GM12878 (cell line): ENCODE measurements at regions not wholly inside any gene's neighbourhood (a gene's known extent, or its start where the extent isn't known, plus 50 kb on each side); places are given as distances from the start of the nearest gene placed in this dataset.

Experiments
- ATAC-seq: fragments of 200-7000 bp; cut with Tn5 transposase; 3 replicates; pipeline ENCODE4 v1.9.1; 2020; ENCODE audit warnings: mild to moderate bottlenecking, moderate library complexity
- BruUV-seq: library from RNA; stranded (reverse); fragments of 400-500 nt; replicated peaks from 2 replicates; lab custom pipeline; 2021; lab: Mats Ljungman, UMichigan
- CTCF ChIA-PET: fragments of 300-600 bp; sonication (Branson Sonifier 250); formaldehyde crosslinking; extraction: SDS; loops from one replicate; lab custom pipeline; 2021; ENCODE audit warnings: inconsistent platforms; lab: Yijun Ruan, JAX
- POLR2A ChIA-PET: fragments of 350-600 bp; formaldehyde crosslinking; extraction: SDS; loops from one replicate; lab custom pipeline; 2021; ENCODE audit warnings: inconsistent platforms; lab: Charles Lee
- RAD21 ChIA-PET: fragments of 300-600 bp; sonication (Branson Sonifier 250); formaldehyde crosslinking; loops from one replicate; lab custom pipeline; 2023; ENCODE audit warnings: antibody characterized with exemption; ENCODE audit not compliant: unreplicated experiment; lab: Charles Lee
- SMC1A ChIA-PET: fragments of 300-600 bp; sonication (Branson Sonifier 250); formaldehyde crosslinking; loops from one replicate; lab custom pipeline; 2023; ENCODE audit not compliant: unreplicated experiment, uncharacterized antibody; lab: Charles Lee
- DNase-seq: peaks from one replicate; pipeline ENCODE4 v3.0.0-alpha.2; 2011; ENCODE audit warnings: low read depth, low spot score
- FAIRE-seq: peaks from 3 replicates; lab custom pipeline; 2011; peaks lifted over from hg19 to GRCh38; lab: Jason Lieb, UNC
- H2AFZ ChIP-seq: 2 replicates; pipeline ENCODE4 v1.6.0; 2011; ENCODE audit warnings: low read depth, low read length, control low read depth; ENCODE audit not compliant: control insufficient read depth
- H3K27ac ChIP-seq: 2 replicates; pipeline ENCODE4 v1.5.1; 2011; ENCODE audit warnings: control low read depth; ENCODE audit not compliant: control insufficient read depth, insufficient read depth
- H3K27me3 ChIP-seq, 2 experiments: replicated peaks in 1 of 2; 2 replicates each; pipeline versions ENCODE4 v1.6.0 to v1.6.1; 2011; ENCODE audit warnings: low read length in 1 of 2; ENCODE audit not compliant: control insufficient read depth in 2 of 2, insufficient read depth in 2 of 2
- H3K36me3 ChIP-seq, 2 experiments: 2 replicates each; pipeline ENCODE4 v1.5.1; 2011; ENCODE audit warnings: low read length in 1 of 2; ENCODE audit not compliant: control insufficient read depth in 2 of 2, insufficient read depth in 2 of 2
- H3K4me1 ChIP-seq: 2 replicates; pipeline ENCODE4 v1.6.1; 2011; ENCODE audit warnings: mild to moderate bottlenecking, low read length, moderate library complexity, mixed read lengths; ENCODE audit not compliant: control insufficient read depth, insufficient read depth
- H3K4me2 ChIP-seq: 2 replicates; pipeline ENCODE4 v1.6.0; 2011; ENCODE audit warnings: control low read depth; ENCODE audit not compliant: control insufficient read depth, insufficient read depth
- H3K4me3 ChIP-seq: fragments of 200-600 bp; sonication (generic); 2 replicates; pipeline ENCODE4 v1.5.1; 2016
- H3K79me2 ChIP-seq: 2 replicates; pipeline ENCODE4 v1.6.0; 2011; ENCODE audit warnings: low read length; ENCODE audit not compliant: control insufficient read depth, insufficient read depth
- H3K9ac ChIP-seq: 2 replicates; pipeline ENCODE4 v1.8.0; 2011; ENCODE audit warnings: low read length, control low read depth, mixed read lengths; ENCODE audit not compliant: control insufficient read depth, insufficient read depth
- H3K9me3 ChIP-seq: replicated peaks from 3 replicates; pipeline ENCODE4 v1.5.1; 2011; ENCODE audit warnings: mild to moderate bottlenecking, low read length; ENCODE audit not compliant: control insufficient read depth, insufficient read depth
- H4K20me1 ChIP-seq: 2 replicates; pipeline ENCODE4 v1.6.0; 2011; ENCODE audit not compliant: control insufficient read depth, insufficient read depth
- CHD4 ChIP-seq: fragments of 200-600 bp; sonication (generic); IDR thresholded peaks from 2 replicates; pipeline ENCODE4 v1.6.1; 2016; ENCODE audit warnings: mild to moderate bottlenecking
- IKZF2 ChIP-seq, 2 experiments: fragments of 450-650 bp; IDR thresholded peaks; 2 replicates each; pipeline ENCODE4 v1.6.1; 2017; ENCODE audit warnings: mild to moderate bottlenecking in 2 of 2, moderate library complexity in 2 of 2
- MTA2 ChIP-seq: fragments of 450-650 bp; IDR thresholded peaks from 2 replicates; pipeline ENCODE4 v1.6.1; 2016; ENCODE audit warnings: low read depth, mild to moderate bottlenecking, moderate library complexity
- MYC ChIP-seq: IDR thresholded peaks from 2 replicates; pipeline ENCODE4 v1.6.1; 2011; ENCODE audit warnings: mild to moderate bottlenecking, low read length, moderate library complexity, inconsistent platforms; ENCODE audit not compliant: insufficient read depth, insufficient replicate concordance, insufficient read length, severe bottlenecking
- NRF1 ChIP-seq: conservative IDR thresholded peaks from 2 replicates; pipeline ENCODE4 v1.6.1; 2011; ENCODE audit warnings: mild to moderate bottlenecking, low read depth, low read length, improper control_type of control experiment
- POU2F2 ChIP-seq: IDR thresholded peaks from 3 replicates; pipeline ENCODE4 v1.6.1; 2011; ENCODE audit warnings: low read depth, mild to moderate bottlenecking, low read length, borderline replicate concordance
- SIX5 ChIP-seq: IDR thresholded peaks from 2 replicates; pipeline ENCODE4 v1.6.1; 2011; ENCODE audit warnings: mild to moderate bottlenecking, low read depth, low read length, moderate library complexity; ENCODE audit not compliant: severe bottlenecking
- STAT3 ChIP-seq: IDR thresholded peaks from 2 replicates; pipeline ENCODE4 v1.6.1; 2011; ENCODE audit warnings: low read depth, low read length, improper control_type of control experiment
- ZNF622 ChIP-seq: fragments of 450-650 bp; IDR thresholded peaks from 2 replicates; pipeline ENCODE4 v1.6.1; 2017; ENCODE audit warnings: mild to moderate bottlenecking, inconsistent platforms
- ZZZ3 ChIP-seq: IDR thresholded peaks from 2 replicates; pipeline ENCODE4 v1.6.1; 2011; ENCODE audit warnings: low read depth; ENCODE audit not compliant: control insufficient read depth, insufficient read length
- WGBS: methylation state at CpG from one replicate; pipeline ENCODE4 v1.1.6; 2016; ENCODE audit warnings: low lambda C conversion rate; ENCODE audit not compliant: insufficient replicate concordance, insufficient coverage; ENCODE audit errors: missing lambda C conversion rate; 5-methylcytosine and 5-hydroxymethylcytosine counted together
- in situ Hi-C: fragments of 300-500 bp; cut with MboI; formaldehyde crosslinking; loops from 9 replicates; pipeline ENCODE4 v1.14.3; 2018; ENCODE audit warnings: mixed read lengths
- intact Hi-C: fragments of 100-400 bp; cut with micrococcal nuclease; formaldehyde crosslinking; loops from one replicate; pipeline ENCODE4 v1.14.2; 2022; ENCODE audit not compliant: unreplicated experiment
- TF ChIP-seq, protein P1 (sequence below): fragments of 450-650 bp; IDR thresholded peaks from 2 replicates; pipeline ENCODE4 v1.6.1; 2016; ENCODE audit warnings: mild to moderate bottlenecking, moderate library complexity, borderline replicate concordance
- TF ChIP-seq, protein P2 (sequence below): fragments of 450-650 bp; IDR thresholded peaks from 2 replicates; pipeline ENCODE4 v1.6.1; 2017; ENCODE audit warnings: borderline replicate concordance
- TF ChIP-seq, protein P3 (sequence below): IDR thresholded peaks from 2 replicates; pipeline ENCODE4 v1.6.1; 2012; ENCODE audit warnings: mild to moderate bottlenecking, low read depth, low read length
- TF ChIP-seq, protein P4 (sequence below): fragments of 450-650 bp; conservative IDR thresholded peaks from 2 replicates; pipeline ENCODE4 v1.6.1; 2017; ENCODE audit warnings: mild to moderate bottlenecking, moderate library complexity

DNA sequence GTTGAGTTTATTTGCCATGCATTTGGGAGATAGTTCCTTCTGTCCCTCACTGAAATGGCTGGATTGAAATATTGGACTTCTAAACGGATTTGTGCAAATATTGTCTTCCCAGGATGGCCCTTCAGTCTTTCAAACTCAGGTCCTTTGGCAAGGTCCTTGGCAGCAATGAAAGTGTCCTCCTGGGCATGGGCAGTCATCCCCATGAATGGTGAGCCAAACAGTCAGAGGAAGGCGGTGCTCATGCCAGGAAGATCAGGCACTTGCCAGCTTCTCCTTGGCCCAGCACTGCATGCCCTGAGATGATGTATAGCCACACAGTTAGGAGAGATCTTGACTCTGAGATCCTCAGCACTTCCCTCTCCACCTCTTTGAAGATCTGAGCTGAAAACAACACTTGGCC lies 221.4 kb upstream of the KLF4 start:
- Histone ChIP-seq H3K9me3 (no peaks in the 10 kb centered on the region), H3K36me3 (no peaks in the 10 kb centered on the region), H3K9ac (no peak overlapping the region), H3K27ac (no peak overlapping the region), H3K79me2 (no peaks in the 10 kb centered on the region), H3K4me3 (no peak overlapping the region), H3K4me1 (no peaks in the 10 kb centered on the region), H2AFZ (no peak overlapping the region), H4K20me1 (no peaks in the 10 kb centered on the region), H3K4me2 (no peak overlapping the region), H3K27me3 (no peaks in the 10 kb centered on the region; a peak in 1 of 4 replicates)
- intact Hi-C loops (no loop called here), in situ Hi-C loops (no loop called here)
- ChIA-PET SMC1A (interaction anchor here (0.6 to 1.8 kb wide), 7 partner anchors 9 to 76 kb away, joined by 3 to 6 read pairs (median 3); no protein-coding TSS in a partner anchor), CTCF (no interaction called here), POLR2A (no interaction called here), RAD21 (no interaction called here)
- DNase-seq (no peak), FAIRE-seq (no peak), ATAC-seq (no peak)
- no TSS peak for BruUV-seq
- WGBS, result 0% methylated on average over 2 of the region's 2 CpGs
- TF ChIP-seq IKZF2 (IDR thresholded peaks at IDR 0.05) (no peak), NRF1 (no peak), MTA2 (no peak), CHD4 (no peak), POU2F2 (no peak), SIX5 (no peak), ZZZ3 (no peak), MYC (no peak), ZNF622 (no peak), STAT3 (no peak)
- TF ChIP-seq, protein P1, sequence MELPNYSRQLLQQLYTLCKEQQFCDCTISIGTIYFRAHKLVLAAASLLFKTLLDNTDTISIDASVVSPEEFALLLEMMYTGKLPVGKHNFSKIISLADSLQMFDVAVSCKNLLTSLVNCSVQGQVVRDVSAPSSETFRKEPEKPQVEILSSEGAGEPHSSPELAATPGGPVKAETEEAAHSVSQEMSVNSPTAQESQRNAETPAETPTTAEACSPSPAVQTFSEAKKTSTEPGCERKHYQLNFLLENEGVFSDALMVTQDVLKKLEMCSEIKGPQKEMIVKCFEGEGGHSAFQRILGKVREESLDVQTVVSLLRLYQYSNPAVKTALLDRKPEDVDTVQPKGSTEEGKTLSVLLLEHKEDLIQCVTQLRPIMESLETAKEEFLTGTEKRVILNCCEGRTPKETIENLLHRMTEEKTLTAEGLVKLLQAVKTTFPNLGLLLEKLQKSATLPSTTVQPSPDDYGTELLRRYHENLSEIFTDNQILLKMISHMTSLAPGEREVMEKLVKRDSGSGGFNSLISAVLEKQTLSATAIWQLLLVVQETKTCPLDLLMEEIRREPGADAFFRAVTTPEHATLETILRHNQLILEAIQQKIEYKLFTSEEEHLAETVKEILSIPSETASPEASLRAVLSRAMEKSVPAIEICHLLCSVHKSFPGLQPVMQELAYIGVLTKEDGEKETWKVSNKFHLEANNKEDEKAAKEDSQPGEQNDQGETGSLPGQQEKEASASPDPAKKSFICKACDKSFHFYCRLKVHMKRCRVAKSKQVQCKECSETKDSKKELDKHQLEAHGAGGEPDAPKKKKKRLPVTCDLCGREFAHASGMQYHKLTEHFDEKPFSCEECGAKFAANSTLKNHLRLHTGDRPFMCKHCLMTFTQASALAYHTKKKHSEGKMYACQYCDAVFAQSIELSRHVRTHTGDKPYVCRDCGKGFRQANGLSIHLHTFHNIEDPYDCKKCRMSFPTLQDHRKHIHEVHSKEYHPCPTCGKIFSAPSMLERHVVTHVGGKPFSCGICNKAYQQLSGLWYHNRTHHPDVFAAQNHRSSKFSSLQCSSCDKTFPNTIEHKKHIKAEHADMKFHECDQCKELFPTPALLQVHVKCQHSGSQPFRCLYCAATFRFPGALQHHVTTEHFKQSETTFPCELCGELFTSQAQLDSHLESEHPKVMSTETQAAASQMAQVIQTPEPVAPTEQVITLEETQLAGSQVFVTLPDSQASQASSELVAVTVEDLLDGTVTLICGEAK, result no peak
- TF ChIP-seq, protein P2, sequence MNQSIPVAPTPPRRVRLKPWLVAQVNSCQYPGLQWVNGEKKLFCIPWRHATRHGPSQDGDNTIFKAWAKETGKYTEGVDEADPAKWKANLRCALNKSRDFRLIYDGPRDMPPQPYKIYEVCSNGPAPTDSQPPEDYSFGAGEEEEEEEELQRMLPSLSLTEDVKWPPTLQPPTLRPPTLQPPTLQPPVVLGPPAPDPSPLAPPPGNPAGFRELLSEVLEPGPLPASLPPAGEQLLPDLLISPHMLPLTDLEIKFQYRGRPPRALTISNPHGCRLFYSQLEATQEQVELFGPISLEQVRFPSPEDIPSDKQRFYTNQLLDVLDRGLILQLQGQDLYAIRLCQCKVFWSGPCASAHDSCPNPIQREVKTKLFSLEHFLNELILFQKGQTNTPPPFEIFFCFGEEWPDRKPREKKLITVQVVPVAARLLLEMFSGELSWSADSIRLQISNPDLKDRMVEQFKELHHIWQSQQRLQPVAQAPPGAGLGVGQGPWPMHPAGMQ, result no peak
- TF ChIP-seq, protein P3, sequence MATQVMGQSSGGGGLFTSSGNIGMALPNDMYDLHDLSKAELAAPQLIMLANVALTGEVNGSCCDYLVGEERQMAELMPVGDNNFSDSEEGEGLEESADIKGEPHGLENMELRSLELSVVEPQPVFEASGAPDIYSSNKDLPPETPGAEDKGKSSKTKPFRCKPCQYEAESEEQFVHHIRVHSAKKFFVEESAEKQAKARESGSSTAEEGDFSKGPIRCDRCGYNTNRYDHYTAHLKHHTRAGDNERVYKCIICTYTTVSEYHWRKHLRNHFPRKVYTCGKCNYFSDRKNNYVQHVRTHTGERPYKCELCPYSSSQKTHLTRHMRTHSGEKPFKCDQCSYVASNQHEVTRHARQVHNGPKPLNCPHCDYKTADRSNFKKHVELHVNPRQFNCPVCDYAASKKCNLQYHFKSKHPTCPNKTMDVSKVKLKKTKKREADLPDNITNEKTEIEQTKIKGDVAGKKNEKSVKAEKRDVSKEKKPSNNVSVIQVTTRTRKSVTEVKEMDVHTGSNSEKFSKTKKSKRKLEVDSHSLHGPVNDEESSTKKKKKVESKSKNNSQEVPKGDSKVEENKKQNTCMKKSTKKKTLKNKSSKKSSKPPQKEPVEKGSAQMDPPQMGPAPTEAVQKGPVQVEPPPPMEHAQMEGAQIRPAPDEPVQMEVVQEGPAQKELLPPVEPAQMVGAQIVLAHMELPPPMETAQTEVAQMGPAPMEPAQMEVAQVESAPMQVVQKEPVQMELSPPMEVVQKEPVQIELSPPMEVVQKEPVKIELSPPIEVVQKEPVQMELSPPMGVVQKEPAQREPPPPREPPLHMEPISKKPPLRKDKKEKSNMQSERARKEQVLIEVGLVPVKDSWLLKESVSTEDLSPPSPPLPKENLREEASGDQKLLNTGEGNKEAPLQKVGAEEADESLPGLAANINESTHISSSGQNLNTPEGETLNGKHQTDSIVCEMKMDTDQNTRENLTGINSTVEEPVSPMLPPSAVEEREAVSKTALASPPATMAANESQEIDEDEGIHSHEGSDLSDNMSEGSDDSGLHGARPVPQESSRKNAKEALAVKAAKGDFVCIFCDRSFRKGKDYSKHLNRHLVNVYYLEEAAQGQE, result no peak
- TF ChIP-seq, protein P4, sequence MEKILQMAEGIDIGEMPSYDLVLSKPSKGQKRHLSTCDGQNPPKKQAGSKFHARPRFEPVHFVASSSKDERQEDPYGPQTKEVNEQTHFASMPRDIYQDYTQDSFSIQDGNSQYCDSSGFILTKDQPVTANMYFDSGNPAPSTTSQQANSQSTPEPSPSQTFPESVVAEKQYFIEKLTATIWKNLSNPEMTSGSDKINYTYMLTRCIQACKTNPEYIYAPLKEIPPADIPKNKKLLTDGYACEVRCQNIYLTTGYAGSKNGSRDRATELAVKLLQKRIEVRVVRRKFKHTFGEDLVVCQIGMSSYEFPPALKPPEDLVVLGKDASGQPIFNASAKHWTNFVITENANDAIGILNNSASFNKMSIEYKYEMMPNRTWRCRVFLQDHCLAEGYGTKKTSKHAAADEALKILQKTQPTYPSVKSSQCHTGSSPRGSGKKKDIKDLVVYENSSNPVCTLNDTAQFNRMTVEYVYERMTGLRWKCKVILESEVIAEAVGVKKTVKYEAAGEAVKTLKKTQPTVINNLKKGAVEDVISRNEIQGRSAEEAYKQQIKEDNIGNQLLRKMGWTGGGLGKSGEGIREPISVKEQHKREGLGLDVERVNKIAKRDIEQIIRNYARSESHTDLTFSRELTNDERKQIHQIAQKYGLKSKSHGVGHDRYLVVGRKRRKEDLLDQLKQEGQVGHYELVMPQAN, result no peak
